ENCODE measurements at regions not wholly inside any gene's neighbourhood (a gene's known extent, or its start where the extent isn't known, plus 50 kb on each side); places are given as distances from the start of the nearest gene placed in this dataset.

GRCh38 chr15:31478702-31479221 lies 152.1 kb downstream of the KLF13 start:
- TF ChIP-seq, protein P1, sequence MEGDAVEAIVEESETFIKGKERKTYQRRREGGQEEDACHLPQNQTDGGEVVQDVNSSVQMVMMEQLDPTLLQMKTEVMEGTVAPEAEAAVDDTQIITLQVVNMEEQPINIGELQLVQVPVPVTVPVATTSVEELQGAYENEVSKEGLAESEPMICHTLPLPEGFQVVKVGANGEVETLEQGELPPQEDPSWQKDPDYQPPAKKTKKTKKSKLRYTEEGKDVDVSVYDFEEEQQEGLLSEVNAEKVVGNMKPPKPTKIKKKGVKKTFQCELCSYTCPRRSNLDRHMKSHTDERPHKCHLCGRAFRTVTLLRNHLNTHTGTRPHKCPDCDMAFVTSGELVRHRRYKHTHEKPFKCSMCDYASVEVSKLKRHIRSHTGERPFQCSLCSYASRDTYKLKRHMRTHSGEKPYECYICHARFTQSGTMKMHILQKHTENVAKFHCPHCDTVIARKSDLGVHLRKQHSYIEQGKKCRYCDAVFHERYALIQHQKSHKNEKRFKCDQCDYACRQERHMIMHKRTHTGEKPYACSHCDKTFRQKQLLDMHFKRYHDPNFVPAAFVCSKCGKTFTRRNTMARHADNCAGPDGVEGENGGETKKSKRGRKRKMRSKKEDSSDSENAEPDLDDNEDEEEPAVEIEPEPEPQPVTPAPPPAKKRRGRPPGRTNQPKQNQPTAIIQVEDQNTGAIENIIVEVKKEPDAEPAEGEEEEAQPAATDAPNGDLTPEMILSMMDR (IDR thresholded peaks at IDR 0.05; ENCODE audit: insufficient read depth, low read length, poor library complexity, severe bottlenecking), result no peak
- Histone ChIP-seq H3K4me3 (replicated peaks; ENCODE audit: low read depth, low read length) (no peak overlapping the region), H3K27me3 (replicated peaks; ENCODE audit: control insufficient read depth, insufficient read depth, low read length) (no peaks in the 10 kb centered on the region), H3K36me3 (ENCODE audit: control insufficient read depth, insufficient read depth, low read length) (no peaks in the 10 kb centered on the region)
- no peak for DNase-seq (ENCODE audit: extremely low read depth, insufficient read length)

DNA sequence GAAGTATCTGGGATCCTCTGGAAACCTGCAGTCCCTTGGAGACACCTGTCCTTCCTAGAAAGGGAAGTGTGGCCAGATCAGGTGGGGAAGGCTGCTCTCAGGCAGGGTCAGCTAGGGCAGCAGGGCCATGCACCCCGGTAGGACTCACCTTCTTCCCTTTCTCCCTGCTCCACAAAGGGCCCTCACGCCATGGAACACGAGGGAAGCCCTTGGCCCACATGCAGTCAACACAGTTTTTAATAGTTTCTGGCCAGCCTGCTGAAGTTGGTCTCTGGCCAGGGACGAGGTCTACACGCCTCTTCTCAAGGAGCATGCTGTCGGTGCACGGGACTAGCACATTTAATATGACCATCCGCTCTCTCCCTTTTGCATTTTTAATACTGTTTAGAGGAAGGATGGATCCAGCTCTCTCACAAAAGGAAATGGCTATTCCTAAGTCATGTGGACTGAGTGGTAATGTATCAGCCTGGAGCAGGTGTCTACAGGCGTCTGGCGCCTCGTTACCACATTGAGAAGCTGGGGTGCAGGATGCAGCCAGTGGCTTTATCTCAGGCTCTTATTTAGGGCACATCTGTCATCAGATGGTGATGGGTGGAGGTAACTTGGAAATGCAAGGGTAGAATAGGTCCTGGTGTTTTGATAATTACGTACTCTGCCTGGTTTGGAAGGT lies 153.9 kb downstream of the KLF13 start:
- no peak for DNase-seq (ENCODE audit: extremely low read depth, insufficient read length)
- H3K4me3 ChIP-seq (replicated peaks; ENCODE audit: low read depth, low read length), result no peak overlapping the region
- TF ChIP-seq, protein P1 (IDR thresholded peaks at IDR 0.05; ENCODE audit: insufficient read depth, low read length, poor library complexity, severe bottlenecking), result no peak
- no peaks in the 10 kb centered on the region for H3K27me3 ChIP-seq (replicated peaks; ENCODE audit: control insufficient read depth, insufficient read depth, low read length)
- no peaks in the 10 kb centered on the region for H3K36me3 ChIP-seq (ENCODE audit: control insufficient read depth, insufficient read depth, low read length)

- no peak overlapping the region for H3K4me3 ChIP-seq (replicated peaks; ENCODE audit: low read depth, low read length)
- H3K27me3 ChIP-seq (replicated peaks; ENCODE audit: control insufficient read depth, insufficient read depth, low read length), result no peaks in the 10 kb centered on the region
- TF ChIP-seq, protein P1 (IDR thresholded peaks at IDR 0.05; ENCODE audit: insufficient read depth, low read length, poor library complexity, severe bottlenecking), result no peak
- DNase-seq (ENCODE audit: extremely low read depth, insufficient read length), result no peak
- no peaks in the 10 kb centered on the region for H3K36me3 ChIP-seq (ENCODE audit: control insufficient read depth, insufficient read depth, low read length)
These were observed 154.5 kb downstream of the KLF13 start for GRCh38 chr15:31481142-31481541.

GRCh38 chr15:31482122-31482922 lies 155.7 kb downstream of the KLF13 start:
- TF ChIP-seq, protein P1 (IDR thresholded peaks at IDR 0.05; ENCODE audit: insufficient read depth, low read length, poor library complexity, severe bottlenecking), result no peak
- no peaks in the 10 kb centered on the region for H3K36me3 ChIP-seq (ENCODE audit: control insufficient read depth, insufficient read depth, low read length)
- H3K4me3 ChIP-seq (replicated peaks; ENCODE audit: low read depth, low read length), result no peak overlapping the region
- DNase-seq (ENCODE audit: extremely low read depth, insufficient read length), result no peak
- H3K27me3 ChIP-seq (replicated peaks; ENCODE audit: control insufficient read depth, insufficient read depth, low read length), result no peaks in the 10 kb centered on the region

GRCh38 chr15:31483053-31483985 lies 156.7 kb downstream of the KLF13 start:
- Histone ChIP-seq H3K4me3 (replicated peaks; ENCODE audit: low read depth, low read length) (no peak overlapping the region), H3K36me3 (ENCODE audit: control insufficient read depth, insufficient read depth, low read length) (no peaks in the 10 kb centered on the region), H3K27me3 (replicated peaks; ENCODE audit: control insufficient read depth, insufficient read depth, low read length) (no peaks in the 10 kb centered on the region)
- TF ChIP-seq, protein P1 (IDR thresholded peaks at IDR 0.05; ENCODE audit: insufficient read depth, low read length, poor library complexity, severe bottlenecking), result no peak
- peak; percentile 59 for DNase-seq (ENCODE audit: extremely low read depth, insufficient read length)
